ENCODE measurements at regions not wholly inside any gene's neighbourhood (a gene's known extent, or its start where the extent isn't known, plus 50 kb on each side); places are given as distances from the start of the nearest gene placed in this dataset.

GRCh38 chr5:175163586-175164275 lies 280.3 kb downstream of the DRD1 start:
- TF ChIP-seq CTCF (IDR thresholded peaks at IDR 0.05) (no peak), POLR2A (IDR thresholded peaks at IDR 0.05) (no peak)

Data from Peyer's patch (tissue), 4 donors.